ENCODE measurements at regions not wholly inside any gene's neighbourhood (a gene's known extent, or its start where the extent isn't known, plus 50 kb on each side); places are given as distances from the start of the nearest gene placed in this dataset.

DNA sequence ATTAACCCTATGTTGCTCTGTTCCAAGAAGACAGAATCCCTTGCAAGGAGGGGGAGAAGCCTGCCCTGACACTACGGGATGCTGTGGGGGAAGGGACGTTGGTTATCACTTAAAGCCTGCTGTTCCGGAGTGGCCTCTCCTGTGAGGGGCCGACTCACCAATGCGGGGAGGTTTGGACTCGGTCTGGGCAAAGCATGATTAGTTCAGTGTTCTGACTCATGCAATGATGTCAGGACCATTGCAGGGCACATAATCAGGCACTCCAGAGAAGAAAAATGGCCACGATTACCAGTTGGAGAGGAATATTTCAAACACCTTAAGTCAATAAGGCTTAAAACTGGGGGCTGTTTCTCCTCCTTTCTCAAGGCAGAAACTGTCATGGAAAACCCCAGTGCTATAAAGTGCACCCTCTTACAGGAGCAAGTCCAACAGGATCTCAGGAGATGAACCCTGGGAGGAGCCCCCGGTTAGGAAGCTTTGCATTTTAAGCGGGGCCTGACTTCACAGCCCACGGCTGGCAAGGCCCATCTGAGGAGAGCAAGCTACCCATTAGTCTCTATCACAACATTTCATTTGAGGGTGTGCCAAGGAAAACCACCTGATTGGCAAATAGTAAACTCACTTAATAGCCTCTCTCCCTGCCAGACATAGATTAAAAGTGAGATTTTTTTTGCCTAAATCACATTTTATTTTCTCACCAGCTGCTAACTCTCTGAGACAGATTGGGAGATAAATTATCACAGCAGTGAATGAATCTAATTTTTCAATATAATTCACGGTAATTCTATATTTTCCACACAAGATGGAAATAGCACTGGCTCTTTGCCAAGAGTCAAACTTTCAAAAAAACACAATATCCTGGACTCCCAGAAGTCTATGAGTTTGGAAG lies 202.5 kb downstream of the C1orf94 start:
- FAIRE-seq (no peak), DNase-seq (ENCODE audit: low read depth in 1 of 2, low spot score in 1 of 2) (no peak)
- POLR2A ChIA-PET = no interaction called here

DNA sequence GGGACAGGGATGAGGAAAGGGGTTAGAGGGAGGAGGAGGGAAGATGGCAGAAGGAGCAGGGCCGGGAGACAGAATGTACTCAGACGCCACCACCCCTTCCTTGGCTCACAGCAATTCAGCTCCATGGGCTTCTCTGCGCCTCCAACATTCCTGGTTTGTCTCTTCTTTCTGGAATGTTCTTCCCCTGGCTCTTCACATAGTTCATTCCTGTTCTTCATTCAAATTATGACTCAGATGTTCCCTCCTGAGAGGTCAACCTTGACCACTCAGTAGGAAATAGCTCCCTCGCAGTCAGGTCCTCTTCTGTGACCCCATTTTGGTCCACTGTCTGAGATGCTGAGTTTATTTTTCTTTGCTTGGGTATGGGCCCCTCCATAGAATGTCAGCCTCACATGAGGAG lies 203.2 kb downstream of the C1orf94 start:
- Histone ChIP-seq H3K4me1 (no peaks in the 10 kb centered on the region), H3K9me3 (no peaks in the 10 kb centered on the region), H3K4me2 (no peak overlapping the region), H3K4me3 (no peak overlapping the region), H3K27ac (no peak overlapping the region)
- DNase-seq (ENCODE audit: low read depth in 1 of 2, low spot score in 1 of 2) (no peak), FAIRE-seq (no peak), ATAC-seq (no peak)
- CTCF ChIA-PET = no interaction called here
- POLR2A ChIA-PET = no interaction called here
- 21% methylated on average over 4 of the region's 4 CpGs for WGBS (ENCODE audit: missing lambda C conversion rate)
- TF ChIP-seq POLR2AphosphoS2 (conservative IDR thresholded peaks at IDR 0.05; ENCODE audit: low read length) = no peak
- TF ChIP-seq, protein P1, sequence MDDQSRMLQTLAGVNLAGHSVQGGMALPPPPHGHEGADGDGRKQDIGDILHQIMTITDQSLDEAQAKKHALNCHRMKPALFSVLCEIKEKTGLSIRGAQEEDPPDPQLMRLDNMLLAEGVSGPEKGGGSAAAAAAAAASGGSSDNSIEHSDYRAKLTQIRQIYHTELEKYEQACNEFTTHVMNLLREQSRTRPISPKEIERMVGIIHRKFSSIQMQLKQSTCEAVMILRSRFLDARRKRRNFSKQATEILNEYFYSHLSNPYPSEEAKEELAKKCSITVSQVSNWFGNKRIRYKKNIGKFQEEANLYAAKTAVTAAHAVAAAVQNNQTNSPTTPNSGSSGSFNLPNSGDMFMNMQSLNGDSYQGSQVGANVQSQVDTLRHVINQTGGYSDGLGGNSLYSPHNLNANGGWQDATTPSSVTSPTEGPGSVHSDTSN (IDR thresholded peaks at IDR 0.05) = no peak
- no peak for TF ChIP-seq FOSL2 (IDR thresholded peaks at IDR 0.05)
- no peak for TF ChIP-seq FOSL2 (CRISPR knock-in tag; IDR thresholded peaks at IDR 0.05)
- TF ChIP-seq HDAC2 (IDR thresholded peaks at IDR 0.05) = no peak
- no peak for TF ChIP-seq RAD21 (conservative IDR thresholded peaks at IDR 0.05 in 1 of 2, IDR thresholded peaks at IDR 0.05 in 1 of 2)

More for the DNA sequence above, 202.5 kb downstream of the C1orf94 start:
- WGBS (ENCODE audit: missing lambda C conversion rate) = 34% methylated on average over 9 of the region's 11 CpGs
- TF ChIP-seq JUNB (IDR thresholded peaks at IDR 0.05) = no peak
- no peak for TF ChIP-seq HOXA7 (CRISPR knock-in tag; IDR thresholded peaks at IDR 0.05)
- TF ChIP-seq CEBPB (IDR thresholded peaks at IDR 0.05) = no peak
- TF ChIP-seq RNF2 (IDR thresholded peaks at IDR 0.05; ENCODE audit: borderline replicate concordance, low read depth) = no peak
- TF ChIP-seq, protein P2, sequence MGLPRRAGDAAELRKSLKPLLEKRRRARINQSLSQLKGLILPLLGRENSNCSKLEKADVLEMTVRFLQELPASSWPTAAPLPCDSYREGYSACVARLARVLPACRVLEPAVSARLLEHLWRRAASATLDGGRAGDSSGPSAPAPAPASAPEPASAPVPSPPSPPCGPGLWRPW (IDR thresholded peaks at IDR 0.05) = no peak
- no peak for TF ChIP-seq CHD4 (IDR thresholded peaks at IDR 0.05; ENCODE audit: borderline replicate concordance)
- TF ChIP-seq NFE2L2 (conservative IDR thresholded peaks at IDR 0.05; ENCODE audit: low read length) = no peak
- TF ChIP-seq TFCP2L1 (CRISPR knock-in tag; IDR thresholded peaks at IDR 0.05) = no peak
- TF ChIP-seq, protein P3, sequence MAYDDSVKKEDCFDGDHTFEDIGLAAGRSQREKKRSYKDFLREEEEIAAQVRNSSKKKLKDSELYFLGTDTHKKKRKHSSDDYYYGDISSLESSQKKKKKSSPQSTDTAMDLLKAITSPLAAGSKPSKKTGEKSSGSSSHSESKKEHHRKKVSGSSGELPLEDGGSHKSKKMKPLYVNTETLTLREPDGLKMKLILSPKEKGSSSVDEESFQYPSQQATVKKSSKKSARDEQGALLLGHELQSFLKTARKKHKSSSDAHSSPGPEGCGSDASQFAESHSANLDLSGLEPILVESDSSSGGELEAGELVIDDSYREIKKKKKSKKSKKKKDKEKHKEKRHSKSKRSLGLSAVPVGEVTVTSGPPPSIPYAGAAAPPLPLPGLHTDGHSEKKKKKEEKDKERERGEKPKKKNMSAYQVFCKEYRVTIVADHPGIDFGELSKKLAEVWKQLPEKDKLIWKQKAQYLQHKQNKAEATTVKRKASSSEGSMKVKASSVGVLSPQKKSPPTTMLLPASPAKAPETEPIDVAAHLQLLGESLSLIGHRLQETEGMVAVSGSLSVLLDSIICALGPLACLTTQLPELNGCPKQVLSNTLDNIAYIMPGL (CRISPR knock-in tag; IDR thresholded peaks at IDR 0.05; ENCODE audit: borderline replicate concordance) = no peak
- no peak for TF ChIP-seq CBX8 (IDR thresholded peaks at IDR 0.05)
- TF ChIP-seq HOXB13 (CRISPR knock-in tag; IDR thresholded peaks at IDR 0.05; ENCODE audit: low read depth) = no peak
- TF ChIP-seq RAD21 (conservative IDR thresholded peaks at IDR 0.05 in 1 of 2, IDR thresholded peaks at IDR 0.05 in 1 of 2) = no peak
- TF ChIP-seq, protein P1 (IDR thresholded peaks at IDR 0.05) = no peak
- TF ChIP-seq CHD2 (IDR thresholded peaks at IDR 0.05; ENCODE audit: low read length, partially characterized antibody) = no peak
- Histone ChIP-seq H3K4me3 (no peak overlapping the region), H3K27ac (no peak overlapping the region), H3K4me1 (no peaks in the 10 kb centered on the region), H3K9me3 (no peaks in the 10 kb centered on the region), H3K4me2 (no peak overlapping the region)
- CTCF ChIA-PET = no interaction called here
- no peak for ATAC-seq

DNA sequence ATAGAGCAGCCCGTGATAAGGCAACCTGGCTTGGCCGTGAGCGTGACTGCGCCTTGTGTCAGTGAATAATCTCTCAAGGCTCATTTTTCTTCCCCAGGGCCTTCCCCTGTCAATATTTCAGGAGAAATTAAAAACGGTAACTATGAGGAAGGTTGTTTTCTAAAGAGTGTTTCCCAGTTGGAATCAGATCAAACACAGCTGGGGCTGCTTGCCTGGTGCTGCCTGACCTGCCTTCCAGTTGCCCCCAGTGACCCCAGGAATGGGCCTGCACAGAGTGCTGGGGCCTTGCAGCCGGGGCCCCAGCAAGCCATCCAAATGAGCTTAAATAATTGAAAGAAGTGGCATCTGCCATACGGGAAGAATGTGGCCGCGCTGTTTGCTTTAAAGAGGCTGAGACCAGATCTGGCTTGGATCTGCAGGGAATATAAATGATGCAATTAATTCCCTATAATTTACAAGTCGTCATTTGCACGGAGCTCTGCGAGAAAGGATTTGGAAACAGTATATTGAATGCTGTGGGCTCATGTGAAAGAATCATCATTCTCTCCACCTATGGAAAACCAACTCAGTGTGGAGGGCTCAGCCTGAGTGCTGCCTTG lies 203.9 kb downstream of the C1orf94 start:
- no peak for ATAC-seq
- CTCF ChIA-PET = no interaction called here
- H3K4me1 ChIP-seq = no peaks in the 10 kb centered on the region
- H3K9me3 ChIP-seq = no peaks in the 10 kb centered on the region
- H3K4me2 ChIP-seq = no peak overlapping the region
- H3K4me3 ChIP-seq = no peak overlapping the region
- H3K27ac ChIP-seq = no peak overlapping the region
- POLR2A ChIA-PET = no interaction called here
- no peak for FAIRE-seq
- TF ChIP-seq POLR2AphosphoS2 (conservative IDR thresholded peaks at IDR 0.05; ENCODE audit: low read length) = no peak
- no peak for TF ChIP-seq KDM1A (IDR thresholded peaks at IDR 0.05; ENCODE audit: low read depth)
- TF ChIP-seq POLR2A (IDR thresholded peaks at IDR 0.05; ENCODE audit: low read length) = no peak
- TF ChIP-seq HOXB13 (CRISPR knock-in tag; IDR thresholded peaks at IDR 0.05; ENCODE audit: low read depth) = no peak
- TF ChIP-seq TP53 (CRISPR knock-in tag; IDR thresholded peaks at IDR 0.05) = no peak
- TF ChIP-seq MAFK (IDR thresholded peaks at IDR 0.05; ENCODE audit: partially characterized antibody) = no peak
- no peak for TF ChIP-seq ESRRA (IDR thresholded peaks at IDR 0.05; ENCODE audit: borderline replicate concordance, low read length)
- TF ChIP-seq NFE2L2 (conservative IDR thresholded peaks at IDR 0.05; ENCODE audit: low read length) = no peak
- TF ChIP-seq CBX8 (IDR thresholded peaks at IDR 0.05) = no peak
- no peak for TF ChIP-seq KDM5A (IDR thresholded peaks at IDR 0.05)
- no peak for TF ChIP-seq CHD4 (IDR thresholded peaks at IDR 0.05; ENCODE audit: borderline replicate concordance)
- no peak for DNase-seq (ENCODE audit: low read depth in 1 of 2, low spot score in 1 of 2)
- WGBS (ENCODE audit: missing lambda C conversion rate) = 24% methylated on average over 11 of the region's 12 CpGs
